ENCODE measurements at regions not wholly inside any gene's neighbourhood (a gene's known extent, or its start where the extent isn't known, plus 50 kb on each side); places are given as distances from the start of the nearest gene placed in this dataset.

DNA sequence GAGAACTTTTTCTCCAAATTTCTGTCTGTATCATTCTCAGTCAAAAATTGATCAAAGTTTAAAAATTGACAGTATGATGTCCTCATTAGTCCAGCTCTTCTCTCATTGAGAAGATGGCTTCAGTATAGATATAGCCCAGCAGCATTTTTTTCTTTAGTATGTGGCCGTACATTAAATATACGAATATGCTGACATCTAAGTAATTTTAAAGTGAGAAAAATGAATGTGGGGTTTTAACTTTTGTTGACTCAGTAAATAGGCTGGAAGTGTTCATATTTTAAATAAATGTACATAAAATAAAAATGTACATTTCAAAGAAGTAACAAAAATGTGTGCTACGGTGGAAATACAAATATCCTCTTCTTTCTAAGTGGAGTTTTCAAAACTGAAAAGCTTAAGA lies 123.5 kb upstream of the PKN2 start:
- TF ChIP-seq, protein P1, sequence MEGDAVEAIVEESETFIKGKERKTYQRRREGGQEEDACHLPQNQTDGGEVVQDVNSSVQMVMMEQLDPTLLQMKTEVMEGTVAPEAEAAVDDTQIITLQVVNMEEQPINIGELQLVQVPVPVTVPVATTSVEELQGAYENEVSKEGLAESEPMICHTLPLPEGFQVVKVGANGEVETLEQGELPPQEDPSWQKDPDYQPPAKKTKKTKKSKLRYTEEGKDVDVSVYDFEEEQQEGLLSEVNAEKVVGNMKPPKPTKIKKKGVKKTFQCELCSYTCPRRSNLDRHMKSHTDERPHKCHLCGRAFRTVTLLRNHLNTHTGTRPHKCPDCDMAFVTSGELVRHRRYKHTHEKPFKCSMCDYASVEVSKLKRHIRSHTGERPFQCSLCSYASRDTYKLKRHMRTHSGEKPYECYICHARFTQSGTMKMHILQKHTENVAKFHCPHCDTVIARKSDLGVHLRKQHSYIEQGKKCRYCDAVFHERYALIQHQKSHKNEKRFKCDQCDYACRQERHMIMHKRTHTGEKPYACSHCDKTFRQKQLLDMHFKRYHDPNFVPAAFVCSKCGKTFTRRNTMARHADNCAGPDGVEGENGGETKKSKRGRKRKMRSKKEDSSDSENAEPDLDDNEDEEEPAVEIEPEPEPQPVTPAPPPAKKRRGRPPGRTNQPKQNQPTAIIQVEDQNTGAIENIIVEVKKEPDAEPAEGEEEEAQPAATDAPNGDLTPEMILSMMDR (IDR thresholded peaks at IDR 0.05; ENCODE audit: insufficient read depth, low read length) = no peak
- TF ChIP-seq POLR2AphosphoS5 (IDR thresholded peaks at IDR 0.05; ENCODE audit: low read depth) = no peak
- TF ChIP-seq GABPA (IDR thresholded peaks at IDR 0.05; ENCODE audit: low read depth) = no peak
- no peak for TF ChIP-seq SPI1 (IDR thresholded peaks at IDR 0.05; ENCODE audit: borderline replicate concordance, low read depth)
- TF ChIP-seq, protein P2, sequence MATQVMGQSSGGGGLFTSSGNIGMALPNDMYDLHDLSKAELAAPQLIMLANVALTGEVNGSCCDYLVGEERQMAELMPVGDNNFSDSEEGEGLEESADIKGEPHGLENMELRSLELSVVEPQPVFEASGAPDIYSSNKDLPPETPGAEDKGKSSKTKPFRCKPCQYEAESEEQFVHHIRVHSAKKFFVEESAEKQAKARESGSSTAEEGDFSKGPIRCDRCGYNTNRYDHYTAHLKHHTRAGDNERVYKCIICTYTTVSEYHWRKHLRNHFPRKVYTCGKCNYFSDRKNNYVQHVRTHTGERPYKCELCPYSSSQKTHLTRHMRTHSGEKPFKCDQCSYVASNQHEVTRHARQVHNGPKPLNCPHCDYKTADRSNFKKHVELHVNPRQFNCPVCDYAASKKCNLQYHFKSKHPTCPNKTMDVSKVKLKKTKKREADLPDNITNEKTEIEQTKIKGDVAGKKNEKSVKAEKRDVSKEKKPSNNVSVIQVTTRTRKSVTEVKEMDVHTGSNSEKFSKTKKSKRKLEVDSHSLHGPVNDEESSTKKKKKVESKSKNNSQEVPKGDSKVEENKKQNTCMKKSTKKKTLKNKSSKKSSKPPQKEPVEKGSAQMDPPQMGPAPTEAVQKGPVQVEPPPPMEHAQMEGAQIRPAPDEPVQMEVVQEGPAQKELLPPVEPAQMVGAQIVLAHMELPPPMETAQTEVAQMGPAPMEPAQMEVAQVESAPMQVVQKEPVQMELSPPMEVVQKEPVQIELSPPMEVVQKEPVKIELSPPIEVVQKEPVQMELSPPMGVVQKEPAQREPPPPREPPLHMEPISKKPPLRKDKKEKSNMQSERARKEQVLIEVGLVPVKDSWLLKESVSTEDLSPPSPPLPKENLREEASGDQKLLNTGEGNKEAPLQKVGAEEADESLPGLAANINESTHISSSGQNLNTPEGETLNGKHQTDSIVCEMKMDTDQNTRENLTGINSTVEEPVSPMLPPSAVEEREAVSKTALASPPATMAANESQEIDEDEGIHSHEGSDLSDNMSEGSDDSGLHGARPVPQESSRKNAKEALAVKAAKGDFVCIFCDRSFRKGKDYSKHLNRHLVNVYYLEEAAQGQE (IDR thresholded peaks at IDR 0.05; ENCODE audit: insufficient replicate concordance, low read depth) = no peak

Data from HL-60 (cell line).